Loucy (cell line): ENCODE measurements at regions not wholly inside any gene's neighbourhood (a gene's known extent, or its start where the extent isn't known, plus 50 kb on each side); places are given as distances from the start of the nearest gene placed in this dataset.

ENCODE experiments used
- H2AFZ ChIP-seq: fragments of 200-600 bp; sonication (generic); 2 replicates; pipeline ENCODE4 v1.6.0; 2016; ENCODE audit warnings: antibody characterized with exemption, mild to moderate bottlenecking, low read length, moderate library complexity
- H3F3A ChIP-seq: fragments of 200-600 bp; 2 replicates; pipeline ENCODE4 v1.6.0; 2016; ENCODE audit warnings: antibody characterized with exemption, low read depth, mild to moderate bottlenecking
- H3K27me3 ChIP-seq: fragments of 200-600 bp; sonication (generic); 2 replicates; pipeline ENCODE4 v1.6.1; 2014; ENCODE audit warnings: low read length, mild to moderate bottlenecking; ENCODE audit not compliant: insufficient read depth, poor library complexity, severe bottlenecking
- H3K36me3 ChIP-seq: fragments of 200-600 bp; sonication (generic); 2 replicates; pipeline ENCODE4 v1.6.1; 2016; ENCODE audit warnings: low read length; ENCODE audit not compliant: insufficient read depth
- H3K4me1 ChIP-seq: fragments of 200-600 bp; sonication (generic); 2 replicates; pipeline ENCODE4 v1.5.1; 2014; ENCODE audit warnings: low read length, mild to moderate bottlenecking; ENCODE audit not compliant: insufficient read depth, poor library complexity, severe bottlenecking
- H3K4me2 ChIP-seq: fragments of 200-600 bp; sonication (generic); 2 replicates; pipeline ENCODE4 v1.6.0; 2014; ENCODE audit warnings: antibody characterized with exemption, low read length, low read depth, mild to moderate bottlenecking; ENCODE audit not compliant: poor library complexity, severe bottlenecking
- H3K4me3 ChIP-seq: fragments of 200-600 bp; sonication (generic); 2 replicates; pipeline ENCODE4 v1.5.1; 2014; ENCODE audit warnings: low read length, mild to moderate bottlenecking, mixed read lengths; ENCODE audit not compliant: poor library complexity, severe bottlenecking
- H3K79me2 ChIP-seq: fragments of 200-600 bp; sonication (generic); 2 replicates; pipeline ENCODE4 v1.6.1; 2014; ENCODE audit warnings: low read length; ENCODE audit not compliant: insufficient read depth
- H3K9ac ChIP-seq: fragments of 200-600 bp; sonication (generic); 2 replicates; pipeline ENCODE4 v1.6.0; 2014; ENCODE audit warnings: mild to moderate bottlenecking, low read depth, low read length, moderate library complexity; ENCODE audit not compliant: poor library complexity, severe bottlenecking
- H3K9me2 ChIP-seq: fragments of 200-600 bp; sonication (generic); replicated peaks from 2 replicates; pipeline ENCODE4 v1.6.1; 2016; ENCODE audit warnings: low read depth, low read length, mixed read lengths
- H3K9me3 ChIP-seq: fragments of 200-600 bp; sonication (generic); 2 replicates; pipeline ENCODE4 v1.6.1; 2014; ENCODE audit warnings: mild to moderate bottlenecking, antibody characterized with exemption, low read length, low read depth; ENCODE audit not compliant: insufficient read depth
- H4K20me1 ChIP-seq: fragments of 200-600 bp; sonication (generic); 2 replicates; pipeline ENCODE4 v1.6.0; 2014; ENCODE audit warnings: antibody characterized with exemption, low read length, mild to moderate bottlenecking; ENCODE audit not compliant: insufficient read depth, poor library complexity, severe bottlenecking
- CTCF ChIP-seq: fragments of 200-600 bp; sonication (generic); conservative IDR thresholded peaks from 2 replicates; pipeline ENCODE4 v1.5.1; 2014; ENCODE audit warnings: mild to moderate bottlenecking, antibody characterized with exemption, low read length
- EZH2phosphoT487 ChIP-seq: fragments of 200-600 bp; IDR thresholded peaks from 2 replicates; pipeline ENCODE4 v1.6.1; 2018; ENCODE audit warnings: antibody characterized with exemption, mild to moderate bottlenecking, moderate library complexity, borderline replicate concordance

GRCh38 chr12:114284041-114284440 is 121.9 kb downstream of the TBX5 start:
- Histone ChIP-seq H3K36me3 (no peaks in the 10 kb centered on the region), H3K9ac (no peak overlapping the region), H2AFZ (no peak overlapping the region), H3K4me1 (no peaks in the 10 kb centered on the region), H3K4me3 (no peak overlapping the region), H3K9me3 (no peaks in the 10 kb centered on the region), H3F3A (no peaks in the 10 kb centered on the region), H4K20me1 (no peaks in the 10 kb centered on the region), H3K27me3 (no peaks in the 10 kb centered on the region), H3K4me2 (no peak overlapping the region), H3K79me2 (no peaks in the 10 kb centered on the region), H3K9me2 (no peaks in the 10 kb centered on the region)
- no peak for TF ChIP-seq EZH2phosphoT487
- no peak for TF ChIP-seq CTCF

GRCh38 chr12:114275932-114276785 is 129.8 kb downstream of the TBX5 start:
- H3K4me3 ChIP-seq: no peak overlapping the region
- H2AFZ ChIP-seq: no peak overlapping the region
- H3K4me2 ChIP-seq: no peak overlapping the region
- no peaks in the 10 kb centered on the region for H3K36me3 ChIP-seq
- H3F3A ChIP-seq: no peaks in the 10 kb centered on the region
- no peaks in the 10 kb centered on the region for H3K9me2 ChIP-seq
- no peak overlapping the region for H3K9ac ChIP-seq
- no peaks in the 10 kb centered on the region for H3K27me3 ChIP-seq
- no peaks in the 10 kb centered on the region for H3K4me1 ChIP-seq
- no peaks in the 10 kb centered on the region for H3K9me3 ChIP-seq
- no peaks in the 10 kb centered on the region for H4K20me1 ChIP-seq
- no peaks in the 10 kb centered on the region for H3K79me2 ChIP-seq
- TF ChIP-seq CTCF: no peak
- no peak for TF ChIP-seq EZH2phosphoT487

GRCh38 chr12:114275086-114275485 is 130.9 kb downstream of the TBX5 start:
- Histone ChIP-seq H3K4me2 (no peak overlapping the region), H3K79me2 (no peaks in the 10 kb centered on the region), H3K9ac (no peak overlapping the region), H3K4me1 (no peaks in the 10 kb centered on the region), H4K20me1 (no peaks in the 10 kb centered on the region), H3K36me3 (no peaks in the 10 kb centered on the region), H3F3A (no peaks in the 10 kb centered on the region), H3K27me3 (no peaks in the 10 kb centered on the region), H3K4me3 (no peak overlapping the region), H3K9me2 (no peaks in the 10 kb centered on the region), H3K9me3 (no peaks in the 10 kb centered on the region), H2AFZ (no peak overlapping the region)
- TF ChIP-seq EZH2phosphoT487 (no peak), CTCF (no peak)
